PC-9 (cell line): ENCODE measurements at regions not wholly inside any gene's neighbourhood (a gene's known extent, or its start where the extent isn't known, plus 50 kb on each side); places are given as distances from the start of the nearest gene placed in this dataset.

Experiments used
- BruUV-seq: library from RNA; stranded (reverse); fragments of 400-500 nt; replicated peaks from 2 replicates; lab custom pipeline; 2021; lab: Mats Ljungman, UMichigan
- CTCF ChIA-PET: fragments of 300-600 bp; sonication (Branson Sonifier 250); formaldehyde crosslinking; loops from one replicate; lab custom pipeline; 2022; ENCODE audit warnings: antibody characterized with exemption; lab: Charles Lee
- POLR2A ChIA-PET: fragments of 300-600 bp; sonication (Branson Sonifier 250); formaldehyde crosslinking; loops from one replicate; lab custom pipeline; 2022; ENCODE audit warnings: antibody characterized with exemption; ENCODE audit not compliant: unreplicated experiment; lab: Charles Lee
- DNase-seq, 2 experiments: peaks; one replicate each; pipeline versions ENCODE4 v3.0.0 to v3.0.0-alpha.2; 2015 to 2022; ENCODE audit warnings: mixed read lengths in 1 of 2
- H2AFZ ChIP-seq: fragments of 200-600 bp; sonication (generic); 2 replicates; pipeline ENCODE4 v1.8.1; 2017; ENCODE audit warnings: antibody characterized with exemption
- H3F3A ChIP-seq: fragments of 200-600 bp; sonication (generic); 2 replicates; pipeline ENCODE4 v1.8.1; 2017; ENCODE audit warnings: antibody characterized with exemption, mild to moderate bottlenecking, low read depth; ENCODE audit not compliant: insufficient read depth
- H3K27ac ChIP-seq: fragments of 200-600 bp; sonication (generic); 2 replicates; pipeline ENCODE4 v1.6.1; 2016; ENCODE audit warnings: mixed run types
- H3K27me3 ChIP-seq: fragments of 200-600 bp; sonication (generic); 2 replicates; pipeline ENCODE4 v1.6.1; 2016; ENCODE audit warnings: low read depth, mixed run types; ENCODE audit not compliant: insufficient read depth
- H3K36me3 ChIP-seq: fragments of 200-600 bp; sonication (generic); 2 replicates; pipeline ENCODE4 v1.6.1; 2016; ENCODE audit warnings: low read depth, mixed run types
- H3K4me1 ChIP-seq: fragments of 200-600 bp; sonication (generic); replicated peaks from 2 replicates; pipeline ENCODE4 v1.6.1; 2016; ENCODE audit warnings: mixed run types; ENCODE audit not compliant: insufficient read depth
- H3K4me2 ChIP-seq: fragments of 200-600 bp; sonication (generic); 2 replicates; pipeline ENCODE4 v1.6.1; 2017; ENCODE audit warnings: mixed run types
- H3K4me3 ChIP-seq: fragments of 200-600 bp; sonication (generic); 2 replicates; pipeline ENCODE4 v1.6.1; 2016; ENCODE audit warnings: mixed run types
- H3K79me2 ChIP-seq: fragments of 200-600 bp; sonication (generic); 2 replicates; pipeline ENCODE4 v1.6.1; 2017; ENCODE audit warnings: low read depth, mixed run types
- H3K9me2 ChIP-seq: fragments of 200-600 bp; sonication (generic); 2 replicates; pipeline ENCODE4 v1.8.1; 2017; ENCODE audit warnings: mild to moderate bottlenecking; ENCODE audit not compliant: insufficient read depth
- H3K9me3 ChIP-seq: fragments of 200-600 bp; sonication (generic); 2 replicates; pipeline ENCODE4 v1.8.1; 2016; ENCODE audit warnings: low read depth; ENCODE audit not compliant: insufficient read depth
- H4K20me1 ChIP-seq: fragments of 200-600 bp; sonication (generic); 2 replicates; pipeline ENCODE4 v1.8.1; 2017; ENCODE audit not compliant: insufficient read depth
- EZH2 ChIP-seq: fragments of 200-600 bp; sonication (generic); IDR thresholded peaks from 2 replicates; pipeline ENCODE4 v1.8.0; 2017; ENCODE audit warnings: antibody characterized with exemption, low read depth
- intact Hi-C: fragments of 100-400 bp; cut with micrococcal nuclease; formaldehyde crosslinking; loops from one replicate; pipeline ENCODE4 v1.10.0; 2022; ENCODE audit not compliant: unreplicated experiment
- TF ChIP-seq, protein P1 (sequence below): fragments of 200-600 bp; sonication (generic); conservative IDR thresholded peaks from 2 replicates; pipeline ENCODE4 v1.6.1; 2017; ENCODE audit warnings: mixed run types, antibody characterized with exemption, mild to moderate bottlenecking, moderate library complexity

GRCh38 chrX:106220177-106220576, 52.1 kb downstream of the PWWP3B start:
- H3K4me3 ChIP-seq: no peak overlapping the region
- no peaks in the 10 kb centered on the region for H3K36me3 ChIP-seq
- H3K27ac ChIP-seq: no peak overlapping the region
- no peak overlapping the region for H3K4me2 ChIP-seq
- no peaks in the 10 kb centered on the region for H3K4me1 ChIP-seq
- no peaks in the 10 kb centered on the region for H3K9me2 ChIP-seq
- H4K20me1 ChIP-seq: no peaks in the 10 kb centered on the region
- no peaks in the 10 kb centered on the region for H3K79me2 ChIP-seq
- intact Hi-C loops: no loop called here
- no peaks in the 10 kb centered on the region for H3F3A ChIP-seq
- no peak overlapping the region for H2AFZ ChIP-seq
- ChIA-PET POLR2A (no interaction called here), CTCF (no interaction called here)
- no peak for DNase-seq
- H3K27me3 ChIP-seq: no peaks in the 10 kb centered on the region
- TF ChIP-seq EZH2: no peak
- TF ChIP-seq, protein P1, sequence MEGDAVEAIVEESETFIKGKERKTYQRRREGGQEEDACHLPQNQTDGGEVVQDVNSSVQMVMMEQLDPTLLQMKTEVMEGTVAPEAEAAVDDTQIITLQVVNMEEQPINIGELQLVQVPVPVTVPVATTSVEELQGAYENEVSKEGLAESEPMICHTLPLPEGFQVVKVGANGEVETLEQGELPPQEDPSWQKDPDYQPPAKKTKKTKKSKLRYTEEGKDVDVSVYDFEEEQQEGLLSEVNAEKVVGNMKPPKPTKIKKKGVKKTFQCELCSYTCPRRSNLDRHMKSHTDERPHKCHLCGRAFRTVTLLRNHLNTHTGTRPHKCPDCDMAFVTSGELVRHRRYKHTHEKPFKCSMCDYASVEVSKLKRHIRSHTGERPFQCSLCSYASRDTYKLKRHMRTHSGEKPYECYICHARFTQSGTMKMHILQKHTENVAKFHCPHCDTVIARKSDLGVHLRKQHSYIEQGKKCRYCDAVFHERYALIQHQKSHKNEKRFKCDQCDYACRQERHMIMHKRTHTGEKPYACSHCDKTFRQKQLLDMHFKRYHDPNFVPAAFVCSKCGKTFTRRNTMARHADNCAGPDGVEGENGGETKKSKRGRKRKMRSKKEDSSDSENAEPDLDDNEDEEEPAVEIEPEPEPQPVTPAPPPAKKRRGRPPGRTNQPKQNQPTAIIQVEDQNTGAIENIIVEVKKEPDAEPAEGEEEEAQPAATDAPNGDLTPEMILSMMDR: peak; percentile 59
- BruUV-seq: no TSS peak
- no peaks in the 10 kb centered on the region for H3K9me3 ChIP-seq

- Histone ChIP-seq H3K36me3 (no peaks in the 10 kb centered on the region), H3K4me2 (no peak overlapping the region), H3K9me2 (no peaks in the 10 kb centered on the region), H3K4me1 (no peaks in the 10 kb centered on the region), H3K79me2 (no peaks in the 10 kb centered on the region), H4K20me1 (no peaks in the 10 kb centered on the region), H2AFZ (no peak overlapping the region), H3F3A (no peaks in the 10 kb centered on the region), H3K27me3 (no peaks in the 10 kb centered on the region), H3K9me3 (no peaks in the 10 kb centered on the region), H3K27ac (no peak overlapping the region), H3K4me3 (no peak overlapping the region)
- TF ChIP-seq, protein P1: no peak
- no peak for TF ChIP-seq EZH2
- intact Hi-C loops: no loop called here
- CTCF ChIA-PET: no interaction called here
- BruUV-seq: no TSS peak
- POLR2A ChIA-PET: no interaction called here
- peak in 1 of 2 experiments; percentile 40 for DNase-seq
Observed at GRCh38 chrX:106243376-106243775, 75.3 kb downstream of the PWWP3B start.

DNA sequence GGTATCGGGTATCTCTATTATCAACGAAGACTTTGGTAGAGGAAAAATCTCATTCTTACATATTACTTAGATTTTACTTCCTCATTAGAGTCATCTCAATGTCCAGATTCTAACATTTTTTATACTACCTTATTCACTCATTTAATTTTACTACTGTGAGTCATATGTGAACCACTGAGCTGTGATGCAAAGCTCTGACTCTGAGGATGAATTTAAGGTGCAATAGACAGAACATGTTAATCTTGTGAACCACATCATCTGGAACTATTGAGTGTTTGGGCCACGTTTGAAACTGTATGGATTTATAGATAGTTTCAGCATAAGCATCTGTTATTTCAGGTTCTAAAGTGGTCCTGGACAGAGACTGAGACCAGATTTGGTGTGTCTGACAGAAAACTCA, 78.4 kb downstream of the PWWP3B start:
- intact Hi-C loops: no loop called here
- Histone ChIP-seq H3K36me3 (no peaks in the 10 kb centered on the region), H3K27ac (no peak overlapping the region), H3K27me3 (no peaks in the 10 kb centered on the region), H3K4me3 (no peak overlapping the region), H4K20me1 (no peaks in the 10 kb centered on the region), H3K79me2 (no peaks in the 10 kb centered on the region), H3F3A (no peaks in the 10 kb centered on the region), H3K9me2 (no peaks in the 10 kb centered on the region), H3K4me2 (no peak overlapping the region), H2AFZ (no peak overlapping the region), H3K4me1 (no peaks in the 10 kb centered on the region), H3K9me3 (no peaks in the 10 kb centered on the region)
- CTCF ChIA-PET: no interaction called here
- POLR2A ChIA-PET: no interaction called here
- TF ChIP-seq, protein P1: no peak
- no peak for TF ChIP-seq EZH2
- BruUV-seq: no TSS peak
- DNase-seq: no peak
